Fibroblast of lung (primary cell): ENCODE measurements at regions not wholly inside any gene's neighbourhood (a gene's known extent, or its start where the extent isn't known, plus 50 kb on each side); places are given as distances from the start of the nearest gene placed in this dataset.

Experiments
- EZH2 ChIP-seq: IDR thresholded peaks from 2 replicates; pipeline ENCODE4 v1.5.1; 2012; ENCODE audit warnings: low read length, control low read depth, mild to moderate bottlenecking; ENCODE audit errors: missing control alignments
- TF ChIP-seq, protein P1 (sequence below), 2 donors: IDR thresholded peaks in 1 of 2; conservative IDR thresholded peaks in 1 of 2; 1 replicate in 1 of 2; 2 replicates in 1 of 2; pipeline ENCODE4 v1.5.1; 2011 to 2012; ENCODE audit warnings: low read length in 2 of 2, control low read depth in 1 of 2, inconsistent platforms in 1 of 2, low read depth in 1 of 2, mild to moderate bottlenecking in 1 of 2

DNA sequence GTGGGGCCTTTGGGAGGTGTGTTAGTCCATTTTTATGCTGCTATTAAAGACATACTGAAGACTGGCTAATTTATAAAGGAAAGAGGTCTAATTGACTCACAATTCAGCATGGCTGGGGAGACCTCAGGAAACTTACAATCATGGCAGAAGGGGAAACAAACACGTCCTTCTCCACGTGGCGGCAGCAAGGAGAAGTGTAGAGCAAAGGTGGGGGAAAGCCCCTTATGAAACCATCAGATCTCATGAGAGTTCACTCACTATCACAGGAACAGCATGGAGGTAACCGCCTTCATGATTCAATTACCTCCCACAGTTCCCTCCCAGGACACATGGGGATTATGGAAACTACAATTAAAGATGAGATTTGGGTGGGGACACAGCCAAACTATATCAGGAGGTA lies 187.1 kb upstream of the OSR1 start:
- TF ChIP-seq, protein P1, sequence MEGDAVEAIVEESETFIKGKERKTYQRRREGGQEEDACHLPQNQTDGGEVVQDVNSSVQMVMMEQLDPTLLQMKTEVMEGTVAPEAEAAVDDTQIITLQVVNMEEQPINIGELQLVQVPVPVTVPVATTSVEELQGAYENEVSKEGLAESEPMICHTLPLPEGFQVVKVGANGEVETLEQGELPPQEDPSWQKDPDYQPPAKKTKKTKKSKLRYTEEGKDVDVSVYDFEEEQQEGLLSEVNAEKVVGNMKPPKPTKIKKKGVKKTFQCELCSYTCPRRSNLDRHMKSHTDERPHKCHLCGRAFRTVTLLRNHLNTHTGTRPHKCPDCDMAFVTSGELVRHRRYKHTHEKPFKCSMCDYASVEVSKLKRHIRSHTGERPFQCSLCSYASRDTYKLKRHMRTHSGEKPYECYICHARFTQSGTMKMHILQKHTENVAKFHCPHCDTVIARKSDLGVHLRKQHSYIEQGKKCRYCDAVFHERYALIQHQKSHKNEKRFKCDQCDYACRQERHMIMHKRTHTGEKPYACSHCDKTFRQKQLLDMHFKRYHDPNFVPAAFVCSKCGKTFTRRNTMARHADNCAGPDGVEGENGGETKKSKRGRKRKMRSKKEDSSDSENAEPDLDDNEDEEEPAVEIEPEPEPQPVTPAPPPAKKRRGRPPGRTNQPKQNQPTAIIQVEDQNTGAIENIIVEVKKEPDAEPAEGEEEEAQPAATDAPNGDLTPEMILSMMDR (conservative IDR thresholded peaks at IDR 0.05 in 1 of 2, IDR thresholded peaks at IDR 0.05 in 1 of 2; ENCODE audit: low read depth in 1 of 2, low read length in 2 of 2): no peak
- no peak for TF ChIP-seq EZH2
